ENCODE measurements at regions not wholly inside any gene's neighbourhood (a gene's known extent, or its start where the extent isn't known, plus 50 kb on each side); places are given as distances from the start of the nearest gene placed in this dataset.

DNA sequence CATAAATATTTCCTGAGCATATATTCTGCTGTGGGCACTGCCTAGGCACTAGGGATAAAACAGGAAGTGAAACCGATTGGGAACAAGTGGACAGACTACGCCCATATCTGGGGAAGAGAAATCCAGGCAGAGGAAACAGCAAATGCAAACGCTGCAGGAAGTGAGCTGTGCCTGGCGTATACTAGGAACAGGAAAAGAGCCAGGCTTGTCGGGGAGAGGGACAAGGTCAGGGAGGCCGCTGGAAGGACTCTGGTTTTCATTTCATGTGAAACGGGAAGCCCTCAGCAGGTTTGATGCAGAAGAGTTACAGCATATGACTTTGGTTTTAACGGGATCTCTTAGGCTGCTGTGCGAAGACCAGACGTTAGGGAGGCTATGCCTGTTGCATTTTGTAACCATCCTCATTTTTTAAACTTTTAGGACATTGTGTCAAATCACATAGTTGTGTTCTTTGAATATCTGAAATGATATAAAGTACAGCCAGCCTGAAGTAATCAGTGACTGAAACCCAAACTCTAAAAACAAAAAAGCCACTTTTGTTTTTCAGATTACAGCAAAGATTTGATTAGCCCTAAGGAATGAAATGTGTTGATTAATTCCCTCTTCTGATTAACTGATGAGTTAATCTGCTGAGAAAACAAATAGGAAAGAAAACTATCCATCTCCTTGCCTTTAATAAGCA is 110.2 kb upstream of the PIEZO2 start:
- no peak for DNase-seq

DNA sequence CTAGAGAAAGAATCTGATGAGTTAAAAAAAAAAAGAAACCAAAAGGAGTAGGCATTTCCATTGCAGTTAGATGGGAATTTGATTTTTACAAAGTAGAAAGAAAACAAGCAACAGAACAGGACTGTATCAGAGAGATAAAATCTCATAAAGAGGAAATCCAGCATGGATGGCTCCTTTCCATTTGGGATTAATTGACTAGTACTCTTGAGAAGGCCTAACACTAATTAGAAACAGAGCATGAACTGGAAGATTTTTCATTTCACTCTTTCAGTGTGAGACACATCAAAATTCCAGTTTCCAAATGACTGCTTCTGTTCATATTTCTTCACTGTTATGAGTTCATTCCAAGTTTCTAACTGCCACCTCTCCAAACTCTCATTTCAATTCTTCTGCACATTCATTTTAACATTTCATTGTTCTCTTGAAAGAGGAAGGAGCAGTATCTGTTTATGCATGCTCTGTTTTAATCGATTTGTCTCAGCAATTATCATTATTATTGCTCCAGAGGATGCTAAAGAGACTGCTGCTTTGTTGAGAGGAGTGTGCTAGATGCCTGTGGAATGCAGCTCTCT is 108.8 kb upstream of the PIEZO2 start:
- DNase-seq, result no peak

DNA sequence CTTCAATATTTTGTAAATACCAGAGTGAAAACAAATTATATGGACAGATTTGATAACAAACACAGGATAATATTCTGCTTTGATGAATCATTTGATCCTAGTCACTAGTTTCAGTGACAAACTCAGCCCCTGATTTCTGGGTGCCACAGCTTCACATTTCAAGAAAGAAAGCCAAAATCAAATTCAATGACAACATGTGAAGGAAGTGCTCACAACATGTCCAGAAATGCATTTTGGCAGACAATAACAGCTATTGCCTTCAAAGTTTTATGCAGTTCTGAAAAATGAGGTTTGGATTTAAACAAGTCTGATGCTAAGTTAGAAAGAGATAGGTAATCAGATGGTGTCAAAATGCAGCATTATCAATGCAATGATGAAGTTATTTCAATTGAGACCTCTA is 106.9 kb upstream of the PIEZO2 start:
- no peak for DNase-seq

DNA sequence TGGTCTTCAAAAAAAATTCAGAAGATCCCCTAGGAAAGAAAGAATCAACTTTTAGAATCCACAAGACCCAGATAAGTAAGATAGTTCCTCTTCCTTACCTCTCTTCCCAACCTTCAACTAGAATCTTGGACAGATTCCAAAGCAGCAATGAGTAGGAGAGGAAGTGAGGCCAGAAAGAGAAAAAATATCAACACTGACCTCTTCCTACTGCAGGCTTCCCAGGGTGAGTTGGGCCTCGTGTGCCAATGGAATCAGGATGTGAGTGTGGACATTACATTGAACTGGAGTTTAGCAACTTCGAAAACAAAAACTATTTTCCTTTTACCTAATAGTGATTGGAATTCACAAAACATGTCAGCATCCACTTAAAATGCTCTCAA is 102.5 kb upstream of the PIEZO2 start:
- no peak for DNase-seq

DNA sequence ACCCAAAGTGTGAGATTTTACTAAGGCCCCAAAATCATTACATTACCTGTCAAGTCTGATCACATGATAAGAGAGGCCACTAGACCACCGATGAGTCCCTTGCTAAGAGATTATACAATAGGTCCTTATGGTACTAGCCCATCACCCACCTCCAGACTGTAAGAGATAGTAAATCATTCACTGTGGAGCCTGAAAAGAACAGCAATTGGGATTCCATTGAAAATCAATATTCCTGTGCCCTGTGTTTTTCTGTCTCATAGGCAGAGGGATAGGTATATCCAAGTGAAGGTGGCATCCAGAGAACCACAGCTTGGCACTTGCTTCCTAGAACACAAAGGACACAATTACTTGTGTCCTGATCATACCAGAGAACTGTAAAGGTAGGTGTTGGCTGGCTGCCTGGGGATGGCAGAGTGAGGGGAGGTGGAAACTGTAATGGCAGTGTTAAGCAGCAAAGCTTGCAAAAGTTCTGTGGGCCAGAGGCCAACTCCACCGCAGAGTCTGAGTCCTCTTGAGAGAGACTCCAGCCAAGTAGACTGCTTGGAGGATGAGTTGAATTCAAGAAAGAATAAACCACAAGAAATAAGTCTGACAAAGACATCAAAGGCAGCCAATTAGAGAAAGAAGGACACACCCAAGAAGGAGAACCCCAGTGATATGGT is 102.0 kb upstream of the PIEZO2 start:
- DNase-seq, result no peak

DNA sequence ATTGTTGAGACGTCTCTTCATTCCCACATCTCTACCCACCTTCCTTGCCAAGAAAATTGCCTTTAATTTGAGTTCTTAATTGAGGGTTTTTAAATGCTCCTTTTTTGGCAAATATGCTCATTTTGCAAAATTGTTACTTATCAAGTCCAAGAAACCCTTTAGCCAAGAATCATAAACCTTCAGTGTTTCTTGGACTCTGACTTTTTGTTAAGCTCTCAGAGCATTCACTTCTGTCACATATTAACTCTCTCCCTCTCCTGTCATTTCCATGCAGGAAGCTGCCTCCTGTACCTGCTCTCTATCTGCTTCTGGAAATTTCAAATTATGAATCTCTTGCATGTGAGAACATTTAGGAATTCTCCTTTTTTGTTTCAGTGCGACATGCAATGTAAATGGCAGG is 100.0 kb upstream of the PIEZO2 start:
- no peak for DNase-seq

DNA sequence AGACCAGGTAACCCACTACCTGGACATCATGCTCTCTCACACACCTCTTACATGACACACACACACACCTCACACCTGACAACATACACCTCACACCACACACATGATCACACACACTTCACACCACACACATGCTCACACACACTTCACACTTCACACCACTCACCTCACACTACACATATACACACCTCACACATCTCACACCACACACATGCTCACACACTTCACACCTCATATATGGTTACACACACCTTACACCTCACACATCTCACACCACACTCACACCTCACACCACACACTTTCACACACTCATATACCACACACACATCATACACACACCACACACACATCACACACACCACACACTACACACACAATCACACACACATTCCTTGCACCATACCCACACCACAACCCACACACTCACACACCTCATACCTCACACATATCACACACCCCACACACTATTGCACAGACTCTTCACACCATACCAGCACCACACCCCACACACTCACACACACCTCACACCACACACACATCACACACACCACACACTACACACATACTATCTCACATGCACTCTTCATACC is 98.1 kb upstream of the PIEZO2 start:
- DNase-seq, result no peak

DNA sequence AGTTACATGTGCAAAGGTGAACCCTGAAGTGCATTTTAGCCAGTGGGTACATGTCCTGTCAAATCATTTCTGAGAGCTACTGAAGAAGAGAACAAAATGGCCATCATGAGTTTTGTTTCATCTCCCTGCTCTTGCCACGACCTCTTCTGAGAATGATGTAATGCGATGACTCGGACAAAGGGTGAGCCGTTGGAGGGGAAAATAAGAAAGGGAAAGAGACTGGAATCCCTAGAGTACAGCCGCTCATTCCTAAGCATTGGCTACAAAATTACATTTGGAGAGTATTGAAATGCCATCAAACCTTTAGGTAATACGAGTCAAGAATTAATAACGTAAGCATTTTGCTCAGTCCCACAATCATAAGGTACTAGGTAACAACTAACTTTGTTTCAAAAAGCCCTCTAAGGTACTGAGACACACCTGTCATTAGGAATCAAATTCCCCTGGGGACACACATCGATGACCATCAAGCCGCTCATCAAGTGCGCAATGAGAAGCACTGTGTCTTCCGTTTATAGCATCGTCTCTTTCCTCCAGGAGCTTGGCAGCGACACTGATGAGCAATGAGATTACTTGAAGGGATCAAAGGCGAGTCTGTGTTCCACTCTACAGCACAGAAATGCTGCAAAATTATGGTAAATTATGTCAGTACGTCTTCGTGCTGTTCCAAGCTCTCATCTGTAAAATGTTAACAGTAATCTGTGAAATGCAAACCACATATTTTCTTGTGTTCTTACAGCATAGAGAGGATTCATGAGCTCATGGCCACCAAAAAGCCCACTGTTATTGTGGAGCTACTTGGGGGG is 97.3 kb upstream of the PIEZO2 start:
- no peak for DNase-seq

DNA sequence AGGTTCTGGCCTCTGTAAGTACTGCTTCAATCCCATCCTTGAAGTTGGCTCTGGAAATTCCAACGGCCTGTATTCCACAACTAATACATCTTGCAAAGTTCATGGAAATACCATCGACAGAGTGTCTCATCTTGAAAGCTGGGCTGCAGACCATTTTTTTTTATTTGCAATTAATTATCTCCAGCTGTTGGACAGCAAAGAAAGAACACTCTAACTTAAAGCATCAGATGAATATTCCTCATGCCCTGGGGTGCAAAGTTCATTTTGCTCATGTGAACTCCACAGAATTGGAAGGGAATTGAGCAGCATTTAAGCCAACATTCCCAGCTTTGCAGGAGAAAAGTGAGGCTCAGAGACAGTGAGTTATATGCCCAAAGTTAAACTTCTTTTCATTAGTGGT is 96.5 kb upstream of the PIEZO2 start:
- no peak for DNase-seq

DNA sequence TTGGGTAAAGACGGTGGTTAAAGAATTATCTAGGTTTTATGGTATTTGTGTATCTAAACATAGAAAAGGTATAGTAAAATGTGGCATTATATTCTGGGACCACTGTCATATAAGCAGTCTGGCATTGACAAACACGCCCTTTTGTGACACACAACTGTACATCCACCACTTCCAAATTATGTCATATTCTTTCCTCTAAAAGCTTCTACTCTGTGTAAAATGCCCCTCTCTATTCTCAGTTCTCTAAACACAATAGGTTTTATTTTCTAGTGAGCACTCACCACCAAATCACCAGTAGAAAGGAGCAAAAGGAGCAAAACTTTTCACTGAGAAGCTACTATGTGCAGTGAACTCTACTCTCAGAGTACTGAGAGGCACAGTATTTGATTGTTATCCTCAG is 88.1 kb upstream of the PIEZO2 start:
- no peak for DNase-seq

DNA sequence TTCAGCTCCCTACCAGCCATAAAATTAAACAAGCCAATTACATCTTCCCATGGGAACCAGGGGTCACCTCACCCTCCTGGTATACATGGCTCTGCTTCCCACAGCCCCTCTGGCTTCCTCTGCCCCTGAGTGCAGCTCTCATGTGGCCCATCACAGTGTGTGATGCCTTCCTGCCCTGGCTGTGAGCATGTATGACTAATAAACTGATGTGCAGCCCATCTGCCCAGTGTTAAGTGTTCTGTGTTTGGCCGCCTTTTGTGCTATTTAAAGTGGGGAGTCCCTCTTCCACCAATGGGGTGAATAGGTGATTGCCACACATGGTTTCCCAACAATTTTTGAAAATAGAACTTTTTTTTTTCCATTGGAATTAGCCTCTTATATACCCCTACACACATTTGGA is 87.7 kb upstream of the PIEZO2 start:
- DNase-seq, result no peak

DNA sequence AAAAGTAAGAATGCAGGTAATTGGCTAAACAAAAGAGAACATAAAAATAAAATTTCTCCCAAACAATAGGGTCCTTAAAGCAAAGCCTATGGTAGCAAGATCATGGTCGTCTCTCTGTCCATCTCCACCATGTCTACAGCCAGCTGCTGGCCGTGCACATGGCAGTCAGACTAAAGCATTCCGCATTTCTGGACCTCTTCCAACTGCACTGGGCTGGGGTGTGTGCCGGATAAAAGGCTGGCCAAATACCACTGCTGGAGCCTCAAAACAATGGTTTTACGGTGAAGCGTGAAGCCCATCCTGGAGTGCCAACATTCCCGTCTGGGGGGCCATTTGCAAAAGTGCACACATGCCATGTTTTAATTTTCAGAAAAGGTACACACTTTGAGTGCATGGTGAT is 74.8 kb upstream of the PIEZO2 start:
- DNase-seq, result no peak

DNA sequence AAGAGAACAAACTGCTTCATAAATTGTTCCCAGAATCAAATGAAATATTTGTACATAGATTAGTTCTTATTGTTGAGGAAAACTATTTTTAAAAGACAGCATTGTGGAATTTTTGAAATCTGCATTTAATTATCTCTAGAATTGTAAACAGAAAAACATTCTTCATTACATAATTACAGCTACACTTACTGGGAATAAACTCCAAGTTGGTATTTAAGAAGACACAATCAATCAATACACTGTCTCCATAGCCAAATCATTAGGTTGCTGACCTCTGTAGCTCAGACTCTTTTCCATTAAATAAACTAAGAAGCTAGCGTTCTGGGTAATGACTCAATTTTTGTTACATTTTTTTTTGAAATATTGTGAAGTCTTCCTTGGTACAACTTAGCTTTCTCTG is 70.2 kb upstream of the PIEZO2 start:
- no peak for DNase-seq

DNA sequence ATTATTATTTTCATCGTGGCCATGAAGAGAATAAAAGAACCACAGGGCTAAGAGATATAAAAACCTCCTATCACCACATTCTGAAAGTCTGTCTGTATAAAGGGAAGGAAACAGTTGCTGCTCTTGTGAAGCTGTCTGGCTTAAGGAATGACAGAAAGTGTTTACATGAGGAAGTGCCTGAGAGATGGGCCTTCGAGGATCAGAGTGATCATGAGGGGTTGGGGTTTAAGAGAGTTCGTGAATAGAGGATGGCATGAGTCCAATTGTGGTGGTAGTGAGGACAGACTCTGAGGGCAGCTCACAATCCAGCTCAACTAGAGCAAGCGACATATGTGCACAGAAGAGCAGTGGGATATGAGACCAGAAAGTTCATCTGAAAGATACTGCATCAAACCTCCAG is 65.8 kb upstream of the PIEZO2 start:
- no peak for DNase-seq

DNA sequence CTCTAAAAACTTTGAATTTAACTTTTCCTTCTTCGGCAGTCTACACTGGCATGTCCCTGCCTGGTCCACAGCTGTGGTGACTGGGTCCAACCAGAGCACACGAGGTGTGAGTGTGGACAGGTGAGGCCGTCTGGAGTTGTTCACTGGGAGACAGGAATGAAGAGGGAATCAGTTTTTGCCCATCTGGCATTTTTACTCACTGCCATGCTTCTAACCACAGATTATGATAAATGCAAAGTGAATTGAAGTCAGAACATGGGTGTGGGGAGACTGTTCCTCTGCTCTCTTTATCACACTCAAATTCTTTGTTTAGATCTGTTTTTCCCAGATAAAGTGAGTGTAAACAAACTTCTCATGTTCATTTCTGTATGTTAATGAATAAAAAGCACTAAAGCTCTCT is 54.7 kb upstream of the PIEZO2 start:
- DNase-seq, result no peak

DNA sequence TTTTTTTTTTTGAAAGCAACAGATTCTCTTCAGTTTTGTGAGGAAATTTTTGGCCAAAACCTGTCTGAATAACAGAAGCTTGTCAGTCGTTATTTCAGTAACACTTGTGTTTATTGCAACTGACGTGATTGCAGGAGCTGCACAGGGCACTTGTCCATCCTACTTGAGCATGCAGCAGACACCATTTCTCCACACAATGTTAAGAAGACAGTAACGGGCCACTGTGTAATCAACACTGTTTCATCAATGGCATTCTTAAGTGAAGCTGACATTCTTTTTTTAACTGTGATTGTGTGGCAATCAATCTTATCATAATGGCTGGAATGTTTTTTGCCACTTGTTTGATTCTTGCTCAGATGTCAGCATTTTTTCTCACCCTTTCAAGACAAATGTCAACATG is 50.1 kb upstream of the PIEZO2 start:
- DNase-seq, result no peak
